Duodenal mucosa (tissue), 2 donors: ENCODE measurements at regions not wholly inside any gene's neighbourhood (a gene's known extent, or its start where the extent isn't known, plus 50 kb on each side); places are given as distances from the start of the nearest gene placed in this dataset.

Experiments
- H3K27ac ChIP-seq: one replicate; pipeline ENCODE4 v1.7.0; 2013; ENCODE audit warnings: low read depth, low read length
- H3K27me3 ChIP-seq, 2 donors: one replicate each; pipeline ENCODE4 v1.7.0; 2013; ENCODE audit warnings: low read length in 2 of 2, control low read depth in 1 of 2; ENCODE audit not compliant: insufficient read depth in 2 of 2, control insufficient read depth in 1 of 2
- H3K36me3 ChIP-seq, 2 donors: one replicate each; pipeline ENCODE4 v1.7.0; 2013; ENCODE audit warnings: low read length in 2 of 2, control low read depth in 1 of 2; ENCODE audit not compliant: insufficient read depth in 2 of 2, control insufficient read depth in 1 of 2
- H3K4me1 ChIP-seq, 2 donors: one replicate each; pipeline ENCODE4 v1.7.0; 2013; ENCODE audit warnings: low read length in 2 of 2, control low read depth in 1 of 2; ENCODE audit not compliant: insufficient read depth in 2 of 2, control insufficient read depth in 1 of 2
- H3K4me3 ChIP-seq, 2 donors: one replicate each; pipeline ENCODE4 v1.7.0; 2013; ENCODE audit warnings: low read length in 2 of 2, low read depth in 1 of 2
- H3K9ac ChIP-seq, 2 donors: one replicate each; pipeline ENCODE4 v1.7.0; 2013; ENCODE audit warnings: low read length in 2 of 2, low read depth in 1 of 2
- H3K9me3 ChIP-seq, 2 donors: one replicate each; pipeline ENCODE4 v1.7.0; 2013; ENCODE audit warnings: low read length in 2 of 2, control low read depth in 1 of 2; ENCODE audit not compliant: control insufficient read depth in 1 of 2

DNA sequence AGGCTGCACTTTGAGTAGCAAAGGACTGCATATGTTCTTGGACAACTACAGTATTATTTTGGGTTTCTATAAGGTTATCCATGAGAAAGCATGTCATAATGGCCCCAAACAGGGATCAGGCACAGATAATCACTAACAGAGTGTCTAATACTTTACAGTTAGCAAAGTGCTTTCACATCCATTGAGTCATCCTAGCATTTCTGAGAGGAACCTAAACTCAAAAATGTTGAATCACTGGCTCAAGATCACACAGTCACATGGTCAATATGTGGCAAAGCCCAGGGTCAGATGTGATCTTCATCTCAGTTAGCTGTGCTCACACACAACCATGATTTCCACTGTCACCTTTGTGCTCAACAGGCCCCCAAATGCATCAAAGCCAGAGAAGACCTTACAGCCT, 156.1 kb upstream of the VRK2 start:
- peaks cover 3 to 4% of the 10 kb centered on the region in 2 donors for H3K4me1 ChIP-seq
- H3K4me3 ChIP-seq: no peak overlapping the region
- H3K27me3 ChIP-seq: no peaks in the 10 kb centered on the region
- no peak overlapping the region for H3K9ac ChIP-seq
- no peaks in the 10 kb centered on the region for H3K9me3 ChIP-seq
- no peak overlapping the region for H3K27ac ChIP-seq
- H3K36me3 ChIP-seq: no peaks in the 10 kb centered on the region

GRCh38 chr2:57891086-57891712, 155.4 kb upstream of the VRK2 start:
- Histone ChIP-seq H3K36me3 (no peaks in the 10 kb centered on the region), H3K27ac (no peak overlapping the region), H3K4me3 (no peak overlapping the region), H3K4me1 (peaks cover 3 to 4% of the 10 kb centered on the region in 2 donors), H3K9me3 (no peaks in the 10 kb centered on the region), H3K9ac (no peak overlapping the region), H3K27me3 (no peaks in the 10 kb centered on the region)

DNA sequence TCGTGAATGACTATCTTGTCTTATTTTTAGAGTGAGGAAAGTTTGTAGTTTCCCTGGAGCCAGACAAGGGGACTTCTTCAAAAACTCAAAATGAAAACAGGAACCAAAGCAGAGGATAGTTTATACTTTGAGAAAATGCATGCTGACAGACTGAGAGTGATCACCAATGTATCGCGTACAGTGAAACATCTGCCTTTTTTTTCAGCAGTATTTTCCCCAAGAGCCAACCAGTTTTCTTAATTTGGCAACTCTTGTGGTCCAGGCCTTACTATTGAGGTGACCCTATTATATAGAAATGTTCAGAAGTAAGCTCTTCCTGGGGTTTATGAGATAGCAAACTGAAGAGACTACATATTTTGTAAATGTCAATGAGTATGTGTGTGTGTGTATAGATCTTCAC, 153.7 kb upstream of the VRK2 start:
- Histone ChIP-seq H3K9me3 (no peaks in the 10 kb centered on the region), H3K27ac (no peak overlapping the region), H3K9ac (no peak overlapping the region), H3K4me3 (no peak overlapping the region), H3K36me3 (no peaks in the 10 kb centered on the region), H3K27me3 (no peaks in the 10 kb centered on the region), H3K4me1 (peaks cover 3 to 4% of the 10 kb centered on the region in 2 donors)

DNA sequence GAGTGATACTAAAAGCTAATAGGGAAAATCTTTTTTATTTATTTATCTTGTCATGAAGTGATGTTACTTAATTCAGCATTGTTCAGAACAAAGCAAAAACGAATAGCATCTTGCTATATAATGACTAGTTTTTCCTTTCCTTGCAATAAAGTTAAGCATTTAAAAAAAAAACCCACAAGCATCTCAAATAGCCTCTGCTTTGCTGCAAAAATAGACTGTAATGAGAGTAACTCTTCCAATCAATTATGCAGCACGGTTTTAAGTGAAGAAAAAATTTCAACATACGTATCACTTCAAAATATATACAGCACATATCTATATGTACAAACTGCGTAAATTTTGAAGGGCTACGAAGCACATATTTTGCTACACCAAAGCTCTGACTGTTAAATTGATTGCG, 153.3 kb upstream of the VRK2 start:
- Histone ChIP-seq H3K9me3 (no peaks in the 10 kb centered on the region), H3K36me3 (no peaks in the 10 kb centered on the region), H3K9ac (no peak overlapping the region), H3K27me3 (no peaks in the 10 kb centered on the region), H3K27ac (no peak overlapping the region), H3K4me1 (peaks cover 3 to 4% of the 10 kb centered on the region in 2 donors), H3K4me3 (no peak overlapping the region)

- no peaks in the 10 kb centered on the region for H3K9me3 ChIP-seq
- peaks cover 3 to 4% of the 10 kb centered on the region in 2 donors for H3K4me1 ChIP-seq
- no peak overlapping the region for H3K4me3 ChIP-seq
- H3K36me3 ChIP-seq: no peaks in the 10 kb centered on the region
- H3K9ac ChIP-seq: no peak overlapping the region
- no peaks in the 10 kb centered on the region for H3K27me3 ChIP-seq
- H3K27ac ChIP-seq: no peak overlapping the region
Measured at GRCh38 chr2:57893786-57894185, 152.8 kb upstream of the VRK2 start.

DNA sequence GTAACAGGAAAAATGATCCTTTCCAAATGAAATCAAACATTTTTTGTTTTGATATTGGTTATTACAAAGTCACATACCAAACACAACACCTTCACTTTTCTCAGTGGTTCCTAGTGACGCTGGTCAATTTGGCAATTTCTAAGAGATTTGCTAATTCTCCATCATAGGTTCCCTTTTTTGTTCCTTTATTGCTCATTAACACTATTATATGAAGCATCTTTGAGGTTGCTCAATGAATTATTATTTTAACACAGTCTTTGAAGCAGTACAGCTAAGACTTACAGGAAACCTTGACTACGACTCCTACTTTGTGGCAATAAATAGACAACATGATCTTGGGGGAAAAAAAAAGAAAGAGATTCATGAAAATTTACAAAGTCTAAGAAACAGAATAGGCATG, 152.2 kb upstream of the VRK2 start:
- Histone ChIP-seq H3K9me3 (no peaks in the 10 kb centered on the region), H3K27me3 (no peaks in the 10 kb centered on the region), H3K9ac (no peak overlapping the region), H3K27ac (no peak overlapping the region), H3K36me3 (no peaks in the 10 kb centered on the region), H3K4me3 (no peak overlapping the region), H3K4me1 (peaks cover 3 to 4% of the 10 kb centered on the region in 2 donors)

- Histone ChIP-seq H3K9ac (no peak overlapping the region), H3K36me3 (no peaks in the 10 kb centered on the region)
Measured at GRCh38 chr2:57897920-57898319, 148.7 kb upstream of the VRK2 start.

DNA sequence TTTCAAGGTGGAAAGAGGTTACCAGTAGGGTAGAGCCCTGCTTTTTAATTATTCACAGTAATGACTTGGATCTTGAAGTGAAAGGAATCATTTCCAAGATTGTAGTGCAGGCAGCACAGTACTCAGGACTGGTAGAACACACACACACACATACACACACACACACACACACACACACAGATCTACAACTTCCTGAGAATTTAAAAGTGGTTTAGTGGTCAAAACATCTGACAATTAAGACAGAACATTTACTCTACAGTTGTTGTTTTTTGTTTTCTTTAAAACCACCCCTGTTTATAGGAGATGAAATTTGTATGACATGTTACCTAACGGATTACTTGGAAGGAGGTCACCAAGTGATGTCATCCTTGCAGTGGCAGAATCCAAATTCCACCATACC, 146.7 kb upstream of the VRK2 start:
- H3K27me3 ChIP-seq: no peaks in the 10 kb centered on the region
- no peak overlapping the region for H3K4me3 ChIP-seq
- H3K9me3 ChIP-seq: no peaks in the 10 kb centered on the region
- no peak overlapping the region for H3K27ac ChIP-seq
- H3K36me3 ChIP-seq: no peaks in the 10 kb centered on the region
- H3K4me1 ChIP-seq: no peaks in the 10 kb centered on the region
- H3K9ac ChIP-seq: no peak overlapping the region

More at GRCh38 chr2:57897920-57898319, 148.7 kb upstream of the VRK2 start:
- no peaks in the 10 kb centered on the region for H3K27me3 ChIP-seq
- H3K4me1 ChIP-seq: peaks cover 0 to 3% of the 10 kb centered on the region in 2 donors
- no peaks in the 10 kb centered on the region for H3K9me3 ChIP-seq
- H3K4me3 ChIP-seq: no peak overlapping the region
- H3K27ac ChIP-seq: no peak overlapping the region

- Histone ChIP-seq H3K4me3 (no peak overlapping the region), H3K27ac (no peak overlapping the region), H3K4me1 (no peaks in the 10 kb centered on the region), H3K9me3 (no peaks in the 10 kb centered on the region), H3K9ac (no peak overlapping the region), H3K36me3 (no peaks in the 10 kb centered on the region), H3K27me3 (no peaks in the 10 kb centered on the region)
Measured at GRCh38 chr2:57902578-57902977, 144.0 kb upstream of the VRK2 start.

- no peak overlapping the region for H3K27ac ChIP-seq
- no peak overlapping the region for H3K4me3 ChIP-seq
- H3K9ac ChIP-seq: no peak overlapping the region
- no peaks in the 10 kb centered on the region for H3K27me3 ChIP-seq
- no peaks in the 10 kb centered on the region for H3K9me3 ChIP-seq
- no peaks in the 10 kb centered on the region for H3K4me1 ChIP-seq
- H3K36me3 ChIP-seq: no peaks in the 10 kb centered on the region
Measured at GRCh38 chr2:57906152-57906732, 140.4 kb upstream of the VRK2 start.
